Eye (tissue), 1 donor: ENCODE measurements at regions not wholly inside any gene's neighbourhood (a gene's known extent, or its start where the extent isn't known, plus 50 kb on each side); places are given as distances from the start of the nearest gene placed in this dataset.
"Not testable (repeated sequence)": the region's sequence is repeated elsewhere in the genome, so short reads cannot be mapped to it uniquely, and the experiment has no call there.

ENCODE experiments used
- DNase-seq: peaks from one replicate; pipeline ENCODE4 v3.0.0-alpha.2; 2015

GRCh38 chr18:14964002-14964401 lies 216.0 kb downstream of the ANKRD30B start:
- DNase-seq: no peak

GRCh38 chr18:14964406-14964805 lies 216.4 kb downstream of the ANKRD30B start:
- DNase-seq: no peak

GRCh38 chr18:14964976-14965375 lies 217.0 kb downstream of the ANKRD30B start:
- DNase-seq: not testable (repeated sequence)

- DNase-seq: no peak
Measured at GRCh38 chr18:14965553-14965952, 217.6 kb downstream of the ANKRD30B start.

- not testable (repeated sequence) for DNase-seq
Measured at GRCh38 chr18:14967246-14967645, 219.3 kb downstream of the ANKRD30B start.

GRCh38 chr18:14969500-14969899 lies 221.5 kb downstream of the ANKRD30B start:
- DNase-seq: no peak

GRCh38 chr18:14970027-14970426 lies 222.1 kb downstream of the ANKRD30B start:
- no peak for DNase-seq

- no peak for DNase-seq
Measured at GRCh38 chr18:14971461-14972185, 223.7 kb downstream of the ANKRD30B start.

GRCh38 chr18:14973421-14973820 lies 225.4 kb downstream of the ANKRD30B start:
- not testable (repeated sequence) for DNase-seq

- DNase-seq: no peak
Measured at GRCh38 chr18:14974088-14974487, 226.1 kb downstream of the ANKRD30B start.

- no peak for DNase-seq
Measured at GRCh38 chr18:14974576-14974975, 226.6 kb downstream of the ANKRD30B start.

- no peak for DNase-seq
Measured at GRCh38 chr18:14975431-14975830, 227.5 kb downstream of the ANKRD30B start.

- DNase-seq: no peak
Measured at GRCh38 chr18:14976736-14977430, 228.9 kb downstream of the ANKRD30B start.

- no peak for DNase-seq
Measured at GRCh38 chr18:14978191-14978590, 230.2 kb downstream of the ANKRD30B start.

GRCh38 chr18:14978962-14979535 lies 231.1 kb downstream of the ANKRD30B start:
- peak; percentile 1 for DNase-seq

GRCh38 chr18:14979875-14980274 lies 231.9 kb downstream of the ANKRD30B start:
- no peak for DNase-seq

GRCh38 chr18:14984531-14984930 lies 236.6 kb downstream of the ANKRD30B start:
- DNase-seq: not testable (repeated sequence)

GRCh38 chr18:14985291-14986013 lies 237.5 kb downstream of the ANKRD30B start:
- not testable (repeated sequence) for DNase-seq

- DNase-seq: not testable (repeated sequence)
Measured at GRCh38 chr18:14987377-14987776, 239.4 kb downstream of the ANKRD30B start.

GRCh38 chr18:14987960-14988710 lies 240.2 kb downstream of the ANKRD30B start:
- DNase-seq: not testable (repeated sequence)

GRCh38 chr18:14989569-14989968 lies 241.6 kb downstream of the ANKRD30B start:
- not testable (repeated sequence) for DNase-seq

- DNase-seq: not testable (repeated sequence)
Measured at GRCh38 chr18:14991934-14992445, 244.0 kb downstream of the ANKRD30B start.
